Muscle of back (tissue), 3 donors: ENCODE measurements at regions not wholly inside any gene's neighbourhood (a gene's known extent, or its start where the extent isn't known, plus 50 kb on each side); places are given as distances from the start of the nearest gene placed in this dataset.
"Not testable (repeated sequence)": the region's sequence is repeated elsewhere in the genome, so short reads cannot be mapped to it uniquely, and the experiment has no call there.

Experiments used
- DNase-seq, 3 donors: peaks; one replicate each; pipeline versions ENCODE4 v3.0.0 to v3.0.0-alpha.2; 2013

DNA sequence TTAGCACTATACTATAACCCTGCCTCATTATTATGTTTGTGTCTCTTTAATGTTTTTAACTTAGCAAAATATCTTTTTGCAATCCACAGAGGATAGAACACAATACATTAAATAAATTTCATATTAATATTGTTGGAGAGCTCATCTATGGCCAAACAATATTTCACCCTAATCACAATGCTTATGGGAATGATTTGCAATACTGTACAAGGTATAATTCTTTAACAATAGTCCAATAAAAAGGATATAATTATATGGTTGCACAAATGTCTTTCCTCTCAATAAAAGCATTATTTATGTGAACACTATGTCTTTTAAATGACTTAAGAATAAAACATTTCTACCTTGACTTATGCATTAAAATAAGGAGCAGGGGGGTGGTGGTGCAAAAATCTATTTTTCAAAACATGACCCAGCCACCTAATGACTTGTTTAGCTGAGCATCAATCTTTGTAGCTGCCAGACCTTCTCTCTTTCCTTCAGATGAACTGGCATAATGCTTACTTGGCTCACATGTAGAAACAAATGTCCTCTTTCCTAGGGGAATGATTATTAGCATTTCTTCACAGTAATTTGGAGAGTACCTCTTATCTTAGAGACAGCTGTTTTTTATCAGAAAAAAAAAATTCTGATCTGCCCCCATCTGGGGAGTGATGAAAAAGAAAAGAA is 1933.6 kb upstream of the LRRTM1 start:
- DNase-seq, result no peak

DNA sequence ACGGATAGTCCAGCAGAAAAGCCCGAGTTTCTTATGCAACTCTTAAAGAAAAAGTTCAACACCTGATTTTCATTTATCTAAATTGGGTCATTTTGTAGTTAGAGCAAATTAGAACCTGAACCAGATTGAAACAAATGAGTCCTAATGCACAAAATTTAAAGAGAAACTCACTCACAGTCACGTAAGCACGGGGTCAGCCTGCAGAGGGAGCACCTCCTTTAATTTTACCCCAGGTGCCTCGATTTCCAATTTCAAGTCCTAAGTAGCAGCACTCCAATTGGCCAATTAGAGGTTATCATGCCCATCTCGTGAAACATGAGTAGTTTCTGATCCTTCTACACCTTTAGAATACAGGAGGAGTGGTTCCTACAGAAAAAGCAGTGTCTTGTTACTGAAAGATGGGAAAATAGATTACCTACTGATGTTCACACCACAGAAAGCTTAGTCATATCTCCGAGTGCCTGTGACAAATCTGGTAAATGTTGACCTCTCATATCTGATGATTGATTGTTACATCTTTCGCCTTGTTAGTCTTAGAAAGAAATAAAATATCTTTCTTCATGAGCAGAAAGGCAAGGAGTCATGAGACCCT is 1929.8 kb upstream of the LRRTM1 start:
- no peak for DNase-seq

- no peak for DNase-seq
Observed at GRCh38 chr2:82233806-82234205, 1929.3 kb upstream of the LRRTM1 start.

GRCh38 chr2:82230406-82230805 is 1925.9 kb upstream of the LRRTM1 start:
- DNase-seq, result no peak

GRCh38 chr2:82226441-82226840 is 1921.9 kb upstream of the LRRTM1 start:
- peak in 2 of 3 donors; percentile 6 to 29 for DNase-seq

- peak in 1 of 3 donors; percentile 35 for DNase-seq
Observed at GRCh38 chr2:82224301-82224940, 1919.9 kb upstream of the LRRTM1 start.

GRCh38 chr2:82215212-82215611 is 1910.7 kb upstream of the LRRTM1 start:
- peak in 1 of 3 donors; percentile 39 for DNase-seq

GRCh38 chr2:82199493-82199852 is 1894.9 kb upstream of the LRRTM1 start:
- no peak for DNase-seq

GRCh38 chr2:82198809-82199492 is 1894.4 kb upstream of the LRRTM1 start:
- no peak for DNase-seq

DNA sequence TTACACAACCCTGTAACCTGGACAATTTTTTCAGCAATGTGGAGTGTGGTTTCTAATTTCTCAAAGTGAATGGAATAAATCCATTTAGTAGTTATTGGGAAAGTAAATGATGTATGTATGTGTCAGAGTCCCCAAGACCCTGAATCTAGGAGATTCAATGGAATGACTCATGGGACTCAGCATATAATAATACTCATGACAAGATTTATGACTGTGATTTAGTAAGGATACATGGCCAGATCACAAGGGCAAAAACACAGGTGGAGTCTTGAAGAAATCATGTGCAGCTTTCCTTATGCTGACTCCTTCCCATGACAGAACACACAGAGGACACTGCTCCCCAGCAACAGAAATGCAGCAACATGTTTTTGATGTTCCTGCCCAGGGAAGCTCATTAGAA is 1877.7 kb upstream of the LRRTM1 start:
- no peak for DNase-seq

GRCh38 chr2:82175210-82175609 is 1870.7 kb upstream of the LRRTM1 start:
- DNase-seq, result not testable (repeated sequence)

DNA sequence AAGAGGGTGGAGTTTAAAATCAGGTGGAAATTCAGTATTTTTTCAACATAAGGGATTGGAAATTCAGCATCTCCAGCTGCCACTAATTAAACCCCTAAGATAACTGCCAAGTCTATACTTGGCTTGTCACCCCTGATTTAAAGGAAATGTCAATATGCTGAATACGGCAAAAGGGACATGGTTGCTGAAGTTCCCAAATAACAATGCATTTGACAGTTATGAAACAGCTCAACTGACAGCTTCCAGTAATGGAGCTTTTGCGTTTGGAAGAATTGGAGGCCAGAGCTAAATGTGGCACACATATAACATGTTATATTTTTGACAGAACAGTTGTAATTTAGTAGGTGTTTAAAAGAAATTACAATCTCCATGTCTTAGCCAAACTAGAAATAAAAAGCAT is 1867.9 kb upstream of the LRRTM1 start:
- DNase-seq, result no peak

GRCh38 chr2:82169379-82169778 is 1864.8 kb upstream of the LRRTM1 start:
- DNase-seq, result no peak

GRCh38 chr2:82165377-82165776 is 1860.8 kb upstream of the LRRTM1 start:
- DNase-seq, result no peak

GRCh38 chr2:82158150-82158549 is 1853.6 kb upstream of the LRRTM1 start:
- peak in 1 of 3 donors; percentile 7 for DNase-seq

DNA sequence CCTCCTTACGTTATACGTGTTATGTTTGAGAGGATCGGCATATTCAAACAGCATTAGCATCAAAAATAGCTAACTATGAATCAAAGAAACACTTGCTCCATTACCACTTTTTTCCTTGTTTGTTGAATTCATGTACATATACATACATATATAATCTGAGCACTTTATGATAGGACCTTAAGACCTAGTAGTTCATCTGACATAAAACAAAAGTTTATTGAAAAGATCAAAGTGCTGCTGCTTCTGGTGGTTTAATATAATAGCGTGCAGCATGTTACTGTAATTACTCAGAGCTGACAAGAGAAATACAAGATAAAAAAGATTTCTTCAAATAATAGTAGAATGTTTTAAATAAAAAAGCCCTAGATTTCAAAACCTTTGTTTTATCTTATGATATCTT is 1850.9 kb upstream of the LRRTM1 start:
- DNase-seq, result no peak

DNA sequence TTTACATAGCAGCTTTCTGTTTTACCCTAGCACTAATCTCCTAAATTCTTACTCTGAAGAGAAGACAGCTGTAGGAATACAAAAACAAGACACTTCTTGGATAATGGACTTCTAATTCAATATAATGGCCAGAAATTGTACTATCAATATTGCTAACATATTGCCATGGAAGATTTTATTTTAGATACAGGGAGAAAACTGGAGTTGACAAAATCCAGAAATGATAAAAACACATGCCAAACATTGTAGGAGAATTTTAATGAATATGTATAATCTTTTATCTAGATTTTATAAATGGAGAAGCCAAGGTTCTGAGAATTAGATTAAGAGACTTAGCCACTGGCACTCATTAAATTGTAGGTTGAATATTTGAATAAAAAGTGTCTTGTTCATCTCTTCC is 1838.8 kb upstream of the LRRTM1 start:
- no peak for DNase-seq

DNA sequence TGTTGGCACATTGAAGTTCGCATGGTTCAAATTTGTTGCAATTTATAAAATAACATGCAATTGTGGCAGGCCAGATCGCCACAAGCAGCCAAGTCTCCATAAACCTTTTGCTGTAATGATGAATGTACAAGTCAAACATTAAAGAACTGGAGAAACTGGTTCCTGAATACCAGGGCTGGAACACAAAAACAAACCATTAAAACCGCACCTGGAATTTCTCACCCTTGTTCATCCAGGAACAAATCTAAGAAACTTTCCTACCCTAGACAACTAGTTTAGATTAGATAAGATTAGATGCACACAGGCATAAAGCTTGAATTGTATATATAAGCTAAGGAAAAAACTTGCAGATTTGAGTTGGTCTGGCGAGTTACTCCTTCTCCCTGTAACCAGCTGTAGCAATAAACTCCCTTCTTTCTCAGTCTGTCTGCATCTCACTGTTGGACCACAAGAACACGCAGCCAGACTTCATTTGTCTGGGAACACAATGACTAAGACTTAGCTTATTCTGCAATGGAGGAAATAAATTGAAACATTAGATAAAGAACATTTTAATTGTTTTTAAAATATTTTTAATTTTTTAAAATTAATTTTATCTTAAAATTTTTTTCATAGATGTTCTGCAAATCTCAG is 1835.5 kb upstream of the LRRTM1 start:
- no peak for DNase-seq

DNA sequence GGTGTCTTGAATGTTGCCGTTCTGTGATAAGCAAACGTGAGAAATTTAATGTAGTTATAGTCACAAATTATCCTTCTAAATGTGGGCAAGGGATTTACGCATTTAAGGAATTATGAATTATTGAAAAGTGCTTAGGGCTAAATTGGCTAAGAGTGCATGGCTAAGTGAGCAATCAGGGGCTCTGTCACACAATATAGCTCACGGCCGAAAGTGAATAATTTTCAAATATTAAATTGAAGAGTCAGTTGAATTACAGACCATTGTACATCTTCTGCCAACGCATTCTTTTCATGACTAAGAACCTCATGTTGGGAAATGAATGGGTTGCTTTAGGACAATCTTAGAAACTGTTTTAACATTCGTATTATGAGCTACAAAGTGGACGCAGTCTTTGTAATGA is 1832.9 kb upstream of the LRRTM1 start:
- DNase-seq, result no peak

- DNase-seq, result no peak
Observed at GRCh38 chr2:82128051-82128450, 1823.5 kb upstream of the LRRTM1 start.

GRCh38 chr2:82124629-82125028 is 1820.1 kb upstream of the LRRTM1 start:
- DNase-seq, result peak in 1 of 3 donors; percentile 0

- DNase-seq, result no peak
Observed at GRCh38 chr2:82120654-82121053, 1816.1 kb upstream of the LRRTM1 start.
